ENCODE measurements at regions not wholly inside any gene's neighbourhood (a gene's known extent, or its start where the extent isn't known, plus 50 kb on each side); places are given as distances from the start of the nearest gene placed in this dataset.
"Not testable (repeated sequence)": the region's sequence is repeated elsewhere in the genome, so short reads cannot be mapped to it uniquely, and the experiment has no call there.

DNA sequence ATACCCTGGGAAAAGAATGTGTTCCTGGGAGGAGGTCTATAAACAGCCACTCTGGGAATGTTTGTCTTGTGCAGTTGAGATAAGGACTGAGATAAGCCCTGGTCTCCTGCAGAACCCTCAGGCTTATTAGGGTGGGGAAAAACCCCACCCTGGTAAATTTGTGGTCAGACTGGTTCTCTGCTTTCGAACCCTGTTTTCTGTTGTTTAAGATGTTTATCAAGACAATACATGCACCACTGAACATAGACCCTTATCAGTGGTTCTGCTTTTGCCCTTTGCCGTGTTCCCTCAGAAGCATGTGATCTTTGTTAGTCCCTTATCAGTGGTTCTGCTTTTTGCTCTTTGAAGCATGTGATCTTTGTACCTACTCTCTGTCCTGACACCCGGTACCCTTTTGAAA is 956.0 kb downstream of the GRID1 start:
- DNase-seq: not testable (repeated sequence)

DNA sequence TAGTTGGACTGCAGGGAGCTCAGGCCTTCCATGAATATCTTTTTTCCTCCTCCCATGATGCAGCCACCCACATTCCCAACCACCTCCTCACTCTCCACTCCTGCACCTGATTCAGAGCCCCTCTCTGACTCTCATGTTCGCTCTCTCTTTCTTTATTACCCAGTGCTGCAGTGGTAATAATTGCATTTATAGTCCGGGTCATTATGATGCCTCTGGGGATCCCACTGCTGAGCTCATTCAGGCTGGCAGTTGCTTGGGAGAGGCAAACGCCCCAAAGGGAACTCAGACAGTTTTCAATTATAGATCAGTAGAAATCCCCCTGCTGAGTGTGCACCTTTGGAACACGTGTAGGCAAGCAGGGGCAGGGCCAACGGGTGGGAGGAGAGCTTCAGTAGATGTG is 953.0 kb downstream of the GRID1 start:
- no peak for DNase-seq

DNA sequence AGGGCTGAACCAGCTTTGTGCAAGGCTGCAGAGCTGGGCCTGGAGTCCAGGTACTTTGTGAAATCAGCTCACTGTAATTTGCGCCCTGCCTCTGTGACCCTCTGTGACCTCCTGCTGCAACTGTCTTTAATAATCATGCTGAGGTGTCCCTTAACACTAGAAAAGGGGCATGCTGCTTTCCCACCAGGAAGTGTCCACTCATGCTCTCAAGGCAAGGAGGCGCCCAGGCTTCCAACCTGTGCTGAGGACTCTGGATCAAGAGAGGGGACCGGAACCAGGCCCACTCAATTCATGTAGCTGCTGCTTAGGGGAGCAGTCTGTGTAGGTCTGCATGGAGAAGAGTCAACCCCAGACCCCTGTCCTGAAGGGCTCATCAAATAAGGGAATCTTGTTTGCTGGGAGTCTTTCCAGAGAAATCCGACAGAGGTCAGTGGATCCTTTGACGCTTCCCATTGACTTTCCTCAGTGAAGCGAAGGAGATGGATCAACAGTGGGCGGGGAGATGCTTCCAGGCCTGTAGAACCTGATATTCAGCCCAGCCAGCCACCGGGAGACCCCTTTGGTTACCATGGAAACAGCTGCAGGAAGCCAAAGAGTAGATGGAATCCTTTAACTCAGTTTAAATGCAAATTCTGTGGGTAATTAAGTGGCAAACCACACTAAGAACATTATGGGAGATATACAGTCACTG is 945.9 kb downstream of the GRID1 start:
- DNase-seq: no peak

DNA sequence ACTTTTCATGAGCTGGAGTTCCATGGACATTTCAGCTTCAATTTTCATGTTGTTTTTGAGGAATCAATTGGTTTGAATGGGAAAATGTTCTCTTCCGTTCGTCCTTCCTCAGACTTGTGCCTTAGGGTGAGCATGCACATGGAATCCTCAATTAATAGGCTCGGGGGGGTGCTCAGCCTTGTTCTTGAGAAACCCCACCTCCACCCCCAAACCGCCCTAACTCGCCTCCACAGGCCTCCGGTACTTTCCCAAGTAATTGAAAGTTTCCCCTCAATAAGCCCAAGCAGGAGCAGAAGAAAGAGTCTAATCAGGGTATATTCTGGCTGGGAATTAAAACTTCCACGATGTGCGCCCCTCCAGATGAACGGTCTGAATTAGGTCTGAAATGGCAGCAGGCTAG is 945.2 kb downstream of the GRID1 start:
- DNase-seq: no peak

DNA sequence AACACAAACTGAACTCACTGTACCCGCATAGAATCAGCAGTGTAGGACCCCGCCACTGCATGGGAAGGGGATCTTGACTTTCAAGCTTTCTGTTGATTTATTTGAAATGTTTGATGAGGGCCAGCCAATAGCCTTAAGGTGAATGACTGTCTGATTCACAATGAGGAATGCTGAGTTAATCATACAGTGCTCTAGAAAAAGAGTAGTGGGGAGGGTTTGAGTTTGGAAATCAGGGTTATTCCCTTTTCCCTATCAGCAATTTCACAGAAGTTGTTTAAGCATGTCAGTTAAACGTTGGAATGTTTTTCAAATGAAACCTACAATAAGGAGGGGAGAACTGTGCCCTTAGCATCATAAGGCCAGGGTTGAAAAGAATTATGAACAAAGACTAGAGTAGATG is 937.5 kb downstream of the GRID1 start:
- no peak for DNase-seq

DNA sequence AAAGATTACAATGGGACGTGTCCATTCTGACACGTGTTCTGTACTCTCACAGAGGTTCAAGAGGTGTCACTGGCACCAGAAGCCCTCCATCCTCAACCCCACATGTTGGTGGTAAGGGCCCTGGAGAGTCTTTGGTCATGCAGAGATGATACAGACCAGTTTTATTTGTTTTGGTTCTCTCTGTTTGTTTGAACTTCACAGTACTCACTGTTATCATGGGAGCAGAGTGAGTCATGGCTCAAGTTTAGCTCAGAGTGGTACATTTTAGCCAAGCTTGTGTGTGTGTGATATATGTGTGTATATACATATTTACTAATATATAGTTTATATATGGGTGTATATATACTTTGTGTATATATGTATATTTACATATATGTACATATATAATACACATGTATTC is 935.6 kb downstream of the GRID1 start:
- DNase-seq: no peak

DNA sequence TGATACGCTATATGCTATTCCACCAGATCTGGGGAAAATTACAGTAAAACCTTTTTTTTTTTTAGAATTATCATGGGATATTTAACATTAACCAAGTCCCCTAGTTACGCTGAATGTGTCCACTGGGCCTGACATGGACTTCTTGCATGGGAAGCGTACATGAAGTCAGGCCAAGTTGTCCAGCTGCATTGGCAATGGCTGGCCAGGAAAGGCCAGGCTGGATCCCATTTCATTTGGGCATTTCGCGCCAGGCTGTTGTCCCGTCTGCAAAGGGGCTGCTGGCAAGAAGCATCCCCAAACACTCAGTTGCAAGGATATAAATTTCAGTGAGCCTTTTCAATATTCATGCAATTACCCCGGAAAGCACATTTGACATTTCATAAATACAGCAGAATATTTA is 933.3 kb downstream of the GRID1 start:
- no peak for DNase-seq

DNA sequence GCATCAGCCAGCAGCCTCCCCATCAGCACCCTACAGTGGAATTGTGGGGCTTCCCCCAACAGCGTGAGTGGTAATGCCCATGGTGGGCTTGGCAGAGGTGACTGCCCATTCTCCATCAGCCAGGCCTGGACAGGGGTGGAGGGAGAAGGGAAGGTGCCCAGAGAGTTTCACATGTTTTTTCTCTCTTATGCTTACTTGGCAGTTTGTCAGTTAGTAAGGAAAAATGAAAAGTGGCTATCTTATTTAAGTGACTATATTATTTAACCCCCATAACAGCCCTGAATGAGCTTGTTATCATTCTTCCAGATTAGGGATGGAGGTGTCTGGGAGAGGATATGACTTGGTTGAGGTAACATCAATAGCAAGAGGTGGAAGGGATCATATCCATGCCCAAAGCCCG is 921.7 kb downstream of the GRID1 start:
- no peak for DNase-seq

DNA sequence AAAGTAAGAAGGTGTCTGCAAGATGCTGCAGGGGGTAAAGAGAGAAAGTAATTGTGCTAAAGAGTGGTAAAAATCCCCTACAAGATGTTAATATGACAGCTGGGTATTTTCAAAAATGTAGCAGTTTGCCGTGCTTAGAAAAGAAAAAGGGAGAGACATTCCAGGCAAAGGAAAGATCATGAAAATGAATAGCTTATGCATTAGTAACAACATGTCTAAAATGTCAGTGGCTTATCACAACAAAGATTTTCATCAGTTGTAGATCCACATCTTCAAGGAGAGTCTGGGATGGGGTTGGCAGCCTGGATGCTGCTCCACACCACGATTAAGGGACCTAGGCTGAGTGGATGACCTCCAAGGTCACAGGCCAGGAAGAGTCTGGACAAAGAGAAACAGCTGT is 920.9 kb downstream of the GRID1 start:
- no peak for DNase-seq

DNA sequence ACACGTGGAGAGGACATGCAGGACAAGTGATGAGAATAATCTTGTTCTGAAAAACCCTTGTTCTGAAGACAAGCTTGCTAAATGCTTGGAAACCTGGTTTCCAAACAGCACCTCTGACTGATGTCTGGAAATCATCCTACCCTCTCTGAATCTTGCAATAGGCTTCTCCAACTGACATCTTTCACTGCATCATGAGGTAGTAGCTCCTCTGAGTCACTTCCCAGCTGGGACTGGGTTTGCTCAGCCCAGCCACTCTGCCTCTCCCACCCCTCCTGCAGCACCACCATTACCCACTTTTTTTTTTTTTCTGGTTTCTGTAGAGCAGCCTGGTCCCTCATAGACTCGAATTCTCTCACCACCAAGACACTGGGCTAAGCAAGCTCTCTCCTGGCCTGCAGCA is 919.8 kb downstream of the GRID1 start:
- DNase-seq: no peak

DNA sequence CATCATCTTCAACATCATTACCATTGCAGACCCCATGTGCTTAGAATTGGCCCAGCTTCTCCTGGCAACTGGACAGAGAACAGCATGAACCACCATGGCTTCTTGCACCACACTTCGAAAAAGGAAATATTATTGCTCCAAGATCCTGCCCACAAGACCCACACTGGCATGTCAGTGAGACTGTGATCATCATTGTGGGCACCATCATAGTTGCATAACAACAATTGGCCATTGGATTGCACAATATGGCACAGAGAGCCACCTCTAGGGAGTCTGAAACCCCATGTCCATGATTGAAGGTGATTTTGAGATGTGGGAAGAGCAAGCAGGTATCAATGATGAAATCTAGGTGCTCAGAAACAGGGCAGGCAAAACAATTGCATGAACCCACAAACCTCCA is 918.9 kb downstream of the GRID1 start:
- DNase-seq: no peak

DNA sequence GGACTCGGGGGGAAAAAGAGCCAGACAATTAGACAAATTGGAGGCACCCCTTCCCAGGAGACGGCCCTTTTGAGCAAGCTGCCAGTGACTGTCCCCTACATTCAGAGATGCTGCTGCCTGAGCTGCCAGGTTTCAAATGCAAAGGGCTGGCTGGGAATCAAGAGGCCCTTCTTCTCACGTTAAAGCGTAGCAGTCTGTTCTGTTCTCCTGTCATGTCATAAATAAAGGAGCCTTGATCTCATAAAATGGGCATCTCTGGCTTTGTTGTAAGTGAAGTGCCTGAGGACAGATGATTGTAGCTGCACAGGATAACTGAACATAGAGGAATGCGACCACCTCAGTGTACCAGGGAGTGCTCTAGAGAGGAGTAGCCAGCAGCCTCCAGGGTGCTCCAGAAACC is 917.9 kb downstream of the GRID1 start:
- no peak for DNase-seq

DNA sequence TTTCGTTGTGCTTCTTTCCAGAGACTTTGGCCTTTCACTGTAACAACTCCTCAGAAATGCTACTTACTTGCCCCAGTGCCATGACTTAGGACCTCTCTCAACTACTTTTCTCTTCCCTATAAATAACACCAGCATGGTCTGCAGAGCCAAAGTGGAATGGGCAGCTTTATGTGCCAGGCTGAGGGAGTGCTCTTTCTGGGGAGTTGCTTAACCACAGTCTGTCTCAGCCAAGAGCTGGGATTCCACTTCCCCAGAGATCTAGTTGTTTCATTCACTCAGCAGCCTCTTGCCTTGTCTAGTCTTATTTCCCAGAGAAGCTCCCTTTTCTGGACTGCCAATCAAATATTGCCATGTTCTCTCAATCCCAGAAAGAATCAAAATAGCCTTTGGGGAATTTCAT is 912.2 kb downstream of the GRID1 start:
- no peak for DNase-seq

DNA sequence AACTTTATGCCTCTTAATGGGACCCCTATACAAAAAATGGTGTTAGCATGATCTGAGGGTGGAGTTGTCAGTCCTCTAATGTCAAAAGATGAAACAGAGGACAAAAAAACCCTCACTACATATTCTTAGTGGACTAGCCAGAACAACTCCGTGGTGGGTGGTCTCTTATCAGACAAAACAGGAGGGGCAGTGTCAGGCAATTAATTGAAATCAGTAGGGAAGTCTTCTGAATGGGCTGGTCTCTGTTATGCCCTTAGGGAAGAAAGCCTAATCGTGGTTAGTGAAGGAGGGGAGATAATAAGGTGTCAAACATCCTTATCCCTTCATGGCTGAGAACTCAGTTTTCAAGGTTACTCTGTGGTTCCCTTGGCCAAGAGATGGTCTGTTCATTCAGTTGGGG is 909.4 kb downstream of the GRID1 start:
- DNase-seq: no peak

DNA sequence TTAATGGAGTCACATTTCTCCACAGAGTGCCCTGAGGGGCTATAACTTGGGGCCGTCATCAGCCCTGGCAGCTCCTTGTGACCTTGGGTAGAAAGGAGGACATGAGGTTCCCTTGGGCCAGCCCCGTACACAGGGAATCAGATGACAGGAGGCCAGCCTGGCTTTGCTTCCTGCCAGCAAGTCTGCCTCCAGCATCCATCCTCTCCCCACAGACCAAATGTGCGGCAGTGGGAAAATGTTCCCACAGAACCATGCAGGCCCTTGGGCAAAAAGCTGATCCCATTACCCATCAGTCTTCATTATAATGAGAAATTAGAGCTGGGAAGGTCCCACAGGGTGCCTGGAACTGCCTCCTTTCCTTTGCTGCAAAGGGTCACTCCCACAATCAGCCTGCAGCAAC is 908.3 kb downstream of the GRID1 start:
- DNase-seq: no peak

DNA sequence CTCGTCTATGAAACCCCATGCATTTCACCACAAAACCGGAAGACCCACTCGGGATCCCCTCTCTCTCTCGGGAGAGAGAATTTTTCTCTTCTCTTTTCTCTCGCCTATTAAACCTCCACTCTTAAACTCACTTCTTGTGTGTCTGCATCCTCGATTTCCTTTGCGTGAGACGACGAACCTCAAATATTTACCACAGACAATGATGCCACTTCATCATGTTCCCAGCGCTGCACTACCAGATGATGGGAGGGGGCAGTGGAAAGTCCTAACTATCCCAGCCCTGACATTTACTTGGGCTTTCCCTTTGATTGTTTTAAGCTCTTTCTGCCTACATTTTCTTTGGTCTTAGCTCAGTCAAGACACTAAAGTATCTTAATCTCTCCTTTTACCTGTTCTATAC is 906.7 kb downstream of the GRID1 start:
- no peak for DNase-seq

DNA sequence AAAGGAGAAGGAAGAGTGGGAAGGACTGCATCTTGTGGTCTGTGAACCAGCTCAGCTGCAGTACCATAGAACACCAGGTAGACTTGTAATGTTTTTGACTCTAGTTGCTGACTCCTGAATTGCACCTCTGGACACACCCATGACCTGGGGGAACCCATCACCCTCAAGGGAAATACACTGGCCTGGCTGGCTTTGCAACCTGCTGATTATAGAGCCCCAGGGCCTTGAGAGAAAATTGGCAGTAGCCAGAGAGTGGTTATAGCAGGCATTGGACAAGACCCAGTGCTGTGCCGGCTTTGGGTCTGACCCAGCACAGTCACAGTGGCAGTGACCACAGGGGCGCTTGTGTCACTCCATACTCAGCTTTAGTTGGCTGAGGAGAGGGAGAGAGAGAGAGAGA is 902.3 kb downstream of the GRID1 start:
- DNase-seq: no peak

DNA sequence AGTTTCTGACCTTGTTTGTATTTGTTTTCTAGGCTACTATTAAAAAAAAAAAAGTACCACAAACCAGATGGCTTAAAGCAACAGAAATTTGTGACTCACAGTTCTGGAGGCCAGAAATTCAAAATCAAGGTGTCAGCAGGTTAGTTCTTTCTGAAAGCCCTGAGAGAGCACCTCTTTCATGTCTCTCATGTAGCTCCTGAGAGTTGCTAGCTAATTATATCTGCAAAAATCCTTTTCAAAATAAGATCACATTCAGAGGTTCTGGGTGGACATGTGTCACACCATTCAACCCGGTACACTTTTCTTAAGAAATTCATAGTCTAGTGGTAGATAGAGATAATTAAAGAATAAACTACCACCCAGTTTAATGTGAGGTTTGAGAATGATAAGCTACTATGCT is 888.6 kb downstream of the GRID1 start:
- DNase-seq: no peak

DNA sequence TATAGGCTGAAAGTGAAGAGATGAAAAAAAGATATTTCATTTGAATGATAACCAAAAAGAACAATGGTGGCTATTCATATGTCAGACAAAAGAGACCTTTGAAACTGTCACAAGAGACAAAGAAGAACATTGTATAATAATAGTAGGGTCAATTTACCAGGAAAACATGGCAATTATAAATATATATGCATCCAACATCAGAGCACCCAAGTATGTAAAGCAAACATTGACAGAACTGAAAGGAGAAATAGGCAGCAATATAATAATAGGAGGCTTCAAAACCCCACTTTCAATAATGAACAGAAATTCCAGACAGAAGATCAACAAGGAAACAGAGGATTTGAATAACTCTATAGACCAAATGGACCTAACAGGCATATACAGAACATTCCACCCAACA is 876.2 kb downstream of the GRID1 start:
- DNase-seq: no peak

DNA sequence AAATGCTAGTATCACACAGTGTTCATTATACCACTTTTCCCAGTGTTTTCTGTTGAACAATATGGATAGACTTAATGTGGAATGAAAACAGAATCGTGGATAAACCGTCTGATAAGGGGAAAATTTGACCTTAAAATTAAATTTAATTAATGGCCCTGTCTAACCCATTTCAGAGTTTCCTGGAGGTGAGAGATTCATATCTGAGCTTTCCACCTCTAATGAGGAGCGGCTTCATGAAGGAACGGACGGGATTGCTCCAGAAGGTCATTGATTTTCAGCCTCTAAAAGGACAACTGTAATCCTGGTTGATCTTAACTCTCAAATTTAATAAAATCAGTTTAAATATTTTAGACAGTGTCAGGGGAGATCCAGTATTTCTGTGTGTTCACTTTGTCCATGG is 874.9 kb downstream of the GRID1 start:
- no peak for DNase-seq

DNA sequence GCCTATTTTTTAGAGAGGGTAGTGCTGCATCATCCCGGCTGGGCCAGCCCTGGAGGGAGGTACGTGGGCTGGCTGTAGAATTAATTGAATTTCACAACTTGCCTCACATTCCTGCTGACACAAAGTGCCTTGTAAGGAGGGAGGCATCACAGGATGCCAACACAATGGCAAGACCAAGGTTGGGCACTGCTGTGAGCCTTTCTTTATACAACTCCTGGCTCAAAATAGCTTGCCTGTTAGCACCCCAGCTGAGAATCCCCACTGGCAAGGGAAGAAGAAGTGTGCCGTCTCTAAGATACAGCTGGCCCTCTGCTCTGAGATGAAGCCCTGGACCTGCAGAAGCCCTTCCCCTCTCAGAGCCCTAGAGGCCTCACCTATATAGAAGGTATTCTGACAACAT is 873.9 kb downstream of the GRID1 start:
- no peak for DNase-seq

DNA sequence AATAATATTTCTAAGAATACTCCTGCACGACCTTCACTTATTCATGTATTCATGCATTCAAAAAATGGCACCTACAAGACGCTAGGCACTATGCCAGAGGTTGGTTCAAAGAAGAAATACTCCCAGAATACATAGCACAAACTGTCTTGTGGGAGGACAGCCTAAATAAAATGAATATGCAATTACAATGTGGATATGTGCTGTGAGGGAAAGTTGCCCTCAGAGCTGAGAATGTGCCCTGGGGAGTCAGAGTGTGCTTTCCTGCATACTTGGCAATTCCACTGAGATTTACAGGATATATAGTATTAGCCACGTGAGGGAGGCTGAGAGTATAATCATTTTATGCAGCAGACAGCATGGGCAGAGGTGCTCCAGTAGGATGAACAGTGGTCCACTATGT is 872.9 kb downstream of the GRID1 start:
- no peak for DNase-seq

DNA sequence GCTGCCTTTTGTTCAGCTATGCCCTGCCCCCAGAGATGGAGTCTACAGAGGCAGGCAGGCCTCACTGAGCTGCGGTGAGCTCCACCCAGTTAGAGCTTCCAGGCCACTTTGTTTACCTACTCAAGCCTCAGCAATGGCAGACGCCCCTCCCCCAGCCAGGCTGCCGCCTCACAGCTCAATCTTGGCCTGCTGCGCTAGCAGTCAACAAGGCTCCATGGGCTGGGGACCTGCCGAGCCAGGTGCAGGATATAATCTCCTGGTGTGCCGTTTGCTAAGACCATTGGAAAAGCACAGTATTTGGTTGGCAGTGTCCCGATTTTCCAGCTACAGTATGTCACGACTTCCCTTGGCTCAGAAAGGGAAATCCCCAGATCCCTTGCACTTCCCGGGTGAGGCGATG is 862.0 kb downstream of the GRID1 start:
- DNase-seq: not testable (repeated sequence)

DNA sequence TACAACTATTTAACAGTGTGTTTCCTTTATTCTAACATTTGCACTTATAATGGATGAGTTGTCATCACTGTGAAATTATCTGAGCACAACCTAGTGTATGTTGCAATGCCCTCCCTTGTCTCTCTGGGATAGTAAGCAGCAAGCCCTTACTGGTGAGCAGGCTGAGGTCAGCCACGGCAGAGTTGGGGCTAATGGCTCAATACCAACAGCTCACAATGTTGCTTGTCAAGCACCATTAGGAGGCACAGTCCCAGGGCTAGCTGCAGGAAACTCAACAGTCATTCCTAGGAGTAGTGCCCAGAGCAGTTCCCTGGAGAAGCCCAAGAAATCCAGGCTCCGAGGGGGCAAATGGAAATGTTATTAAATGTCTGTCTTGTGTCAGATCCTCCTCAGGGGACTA is 858.4 kb downstream of the GRID1 start:
- no peak for DNase-seq

DNA sequence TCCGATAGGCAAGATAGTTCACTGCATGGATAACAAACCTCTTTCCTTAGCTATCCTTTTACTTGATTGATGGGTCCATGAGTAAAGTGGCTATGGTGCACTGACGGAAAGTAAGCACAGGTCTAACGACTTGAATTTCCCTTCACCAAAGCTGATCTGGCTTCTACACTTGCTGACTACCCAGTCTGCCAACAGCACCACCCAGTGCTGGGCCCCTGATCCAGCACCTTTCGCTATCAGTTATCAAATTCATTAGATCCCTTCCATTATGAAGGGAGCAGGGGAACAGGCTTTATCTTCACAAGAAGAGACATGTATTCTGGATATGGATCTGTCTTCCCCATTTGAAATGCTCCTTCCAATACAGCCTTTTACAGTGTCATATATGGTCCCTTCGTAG is 855.9 kb downstream of the GRID1 start:
- no peak for DNase-seq

DNA sequence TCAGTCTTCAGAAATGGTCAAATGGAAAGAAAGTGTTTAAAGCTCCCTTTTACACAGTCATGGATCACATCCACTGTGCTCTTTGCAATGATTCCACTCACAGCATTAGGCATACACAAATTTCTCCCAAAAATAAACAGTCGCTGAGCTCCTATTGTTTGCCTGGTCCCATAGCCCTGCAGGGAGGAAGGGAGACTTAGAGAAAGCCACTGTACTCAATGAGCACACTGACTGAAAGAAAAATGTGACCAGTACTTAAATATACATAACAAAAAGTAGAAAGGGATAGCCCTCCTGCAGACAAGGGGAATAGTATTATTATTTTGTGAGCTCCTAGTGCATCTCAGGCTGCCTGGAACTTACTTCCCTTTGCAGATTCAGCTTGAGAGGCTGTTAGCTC is 853.2 kb downstream of the GRID1 start:
- DNase-seq: no peak

Data from stimulated activated CD4-positive, alpha-beta T cell treated with anti-CD3 and anti-CD28 coated beads, Interleukin-15, amount 100 ng/mL, for 24 hours (primary cell).